ENCODE measurements at regions not wholly inside any gene's neighbourhood (a gene's known extent, or its start where the extent isn't known, plus 50 kb on each side); places are given as distances from the start of the nearest gene placed in this dataset.
"Not testable (repeated sequence)": the region's sequence is repeated elsewhere in the genome, so short reads cannot be mapped to it uniquely, and the experiment has no call there.

DNA sequence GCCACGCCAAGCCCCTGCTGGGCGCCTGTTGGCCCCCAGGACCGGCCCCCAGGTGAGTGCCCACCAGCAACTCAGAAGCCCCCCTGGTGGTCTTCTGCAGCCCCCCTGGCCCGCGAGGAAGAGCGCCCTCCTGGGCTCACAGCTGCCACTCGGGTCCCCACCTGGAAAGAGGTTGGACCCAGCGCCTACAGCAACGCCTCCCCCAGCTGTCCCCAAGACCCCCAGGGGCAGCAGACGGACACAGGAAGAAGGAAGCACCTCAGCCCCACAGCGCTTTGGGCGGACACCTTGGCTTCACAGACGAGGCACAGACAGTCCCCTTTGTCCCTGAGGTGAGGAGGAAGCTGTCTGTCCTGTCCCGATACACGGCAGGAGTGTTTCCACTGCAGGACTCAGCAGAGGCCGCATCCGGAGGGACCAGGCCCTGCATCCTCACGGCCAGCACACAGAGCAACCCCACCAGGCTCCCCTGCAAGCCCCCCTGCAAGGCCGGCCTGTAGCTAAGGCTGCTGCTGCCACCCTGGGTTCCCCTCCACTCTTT is 115.6 kb upstream of the NKX1-1 start:
- Histone ChIP-seq H3K27ac (ENCODE audit: low read depth, low read length) (no peak overlapping the region), H3K4me3 (ENCODE audit: low read length in 2 of 2) (no peak overlapping the region), H3K36me3 (ENCODE audit: insufficient read depth, low read length) (no peaks in the 10 kb centered on the region), H3K27me3 (ENCODE audit: insufficient read depth, low read length) (no peaks in the 10 kb centered on the region), H3K4me1 (ENCODE audit: insufficient read depth, low read length) (no peaks in the 10 kb centered on the region), H3K9me3 (ENCODE audit: control insufficient read depth in 1 of 2, low read length in 2 of 2) (no peaks in the 10 kb centered on the region)
- Mint-ChIP-seq H3K4me1 (peaks cover 0 to 3% (median 2%) of the 10 kb centered on the region in 4 donors), H3K4me3 (no peak overlapping the region), H3K27me3 (peaks cover 22 to 35% of the 10 kb centered on the region in 2 donors), H3K9me3 (peaks cover 0 to 16% (median 7%) of the 10 kb centered on the region in 8 donors), H3K27ac (no peak overlapping the region), H3K36me3 (no peaks in the 10 kb centered on the region)
- DNase-seq: no peak
- intact Hi-C loops (cut with micrococcal nuclease): no loop called here
- ChIA-PET CTCF (ENCODE audit: partially characterized antibody) (no interaction called here), POLR2A (ENCODE audit: partially characterized antibody) (no interaction called here)

- Mint-ChIP-seq H3K9me3 (peaks cover 0 to 16% (median 7%) of the 10 kb centered on the region in 8 donors), H3K27me3 (peaks cover 26 to 38% of the 10 kb centered on the region in 2 donors)
- H3K27ac ChIP-seq (ENCODE audit: low read depth, low read length): not testable (repeated sequence)
These were observed 114.7 kb upstream of the NKX1-1 start for GRCh38 chr4:1520795-1521576.

DNA sequence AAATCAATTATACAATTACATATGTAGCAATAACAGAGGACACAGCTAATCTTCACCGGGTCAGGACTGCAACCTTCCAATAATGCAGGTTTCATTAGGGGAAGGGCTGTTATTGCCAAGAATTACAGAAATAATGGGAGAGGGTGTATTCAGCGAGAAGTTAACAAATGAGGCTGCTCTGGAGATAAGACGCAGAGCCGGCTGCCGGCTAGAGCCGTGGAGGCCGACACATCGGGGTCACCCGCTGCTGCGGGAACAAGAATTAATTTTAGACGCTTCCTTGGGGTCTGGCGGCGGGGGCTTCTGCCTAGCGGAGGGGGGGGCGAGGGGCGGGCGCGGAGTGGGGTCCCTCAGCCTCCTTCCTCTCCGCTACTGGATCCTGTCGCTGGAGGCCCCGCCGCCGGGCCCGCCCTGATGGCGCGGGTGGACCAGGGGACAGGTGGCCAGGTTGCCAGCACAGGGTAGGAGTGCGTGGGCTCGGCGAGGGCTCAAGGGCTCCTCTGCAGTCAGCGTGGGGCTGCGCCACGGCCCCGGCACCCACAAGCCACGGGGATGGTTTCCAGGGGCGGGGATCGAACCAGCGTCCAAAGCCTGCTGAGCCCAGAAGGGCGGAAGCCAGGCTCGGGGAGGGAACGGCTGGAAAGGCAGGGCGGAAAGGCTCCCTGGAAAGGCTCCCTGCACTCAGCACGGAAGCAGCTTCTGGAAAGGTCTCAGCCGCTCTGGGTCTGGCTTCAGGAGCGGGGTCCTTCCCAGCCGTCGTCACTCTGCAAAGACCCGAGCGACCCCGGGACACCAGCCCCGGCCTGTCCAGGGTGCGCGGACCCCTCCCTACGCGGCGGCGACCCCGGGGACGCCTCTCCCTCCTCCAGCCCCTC is 113.8 kb upstream of the NKX1-1 start:
- Mint-ChIP-seq H3K4me3 (peak overlapping the region in 6 of 8 donors; percentile 18 to 85 (median 66)), H3K27ac (peak overlapping the region in 1 of 7 donors; percentile 85), H3K27me3 (peaks cover 27 to 30% of the 10 kb centered on the region in 2 donors), H3K4me1 (peaks cover 0 to 3% (median 2%) of the 10 kb centered on the region in 4 donors), H3K9me3 (peaks cover 0 to 6% (median 2%) of the 10 kb centered on the region in 8 donors), H3K36me3 (no peaks in the 10 kb centered on the region)
- H3K36me3 ChIP-seq (ENCODE audit: insufficient read depth, low read length): no peaks in the 10 kb centered on the region
- intact Hi-C loops (cut with micrococcal nuclease): no loop called here
- H3K4me1 ChIP-seq (ENCODE audit: insufficient read depth, low read length): no peaks in the 10 kb centered on the region
- POLR2A ChIA-PET (ENCODE audit: partially characterized antibody): no interaction called here
- H3K4me3 ChIP-seq (ENCODE audit: low read length in 2 of 2): no peak overlapping the region
- H3K27me3 ChIP-seq (ENCODE audit: insufficient read depth, low read length): no peaks in the 10 kb centered on the region
- no peak for DNase-seq
- no peaks in the 10 kb centered on the region for H3K9me3 ChIP-seq (ENCODE audit: control insufficient read depth in 1 of 2, low read length in 2 of 2)
- H3K27ac ChIP-seq (ENCODE audit: low read depth, low read length): no peak overlapping the region
- CTCF ChIA-PET (ENCODE audit: partially characterized antibody): no interaction called here

More at GRCh38 chr4:1520795-1521576, 114.7 kb upstream of the NKX1-1 start:
- H3K36me3 Mint-ChIP-seq; H3K9me3 ChIP-seq (ENCODE audit: control insufficient read depth in 1 of 2, low read length in 2 of 2); H3K4me1 ChIP-seq (ENCODE audit: insufficient read depth, low read length); H3K36me3 ChIP-seq (ENCODE audit: insufficient read depth, low read length); H3K4me3 ChIP-seq (ENCODE audit: low read length in 2 of 2); H3K27ac Mint-ChIP-seq; POLR2A ChIA-PET (ENCODE audit: partially characterized antibody); H3K4me1 Mint-ChIP-seq; CTCF ChIA-PET (ENCODE audit: partially characterized antibody); H3K27me3 ChIP-seq (ENCODE audit: insufficient read depth, low read length); intact Hi-C loops (cut with micrococcal nuclease): not testable (repeated sequence)
- H3K4me3 Mint-ChIP-seq: peak overlapping the region; percentile 36 to 75 (median 67)
- DNase-seq: peak in 3 of 5 donors; percentile 6 to 28 (median 16)

DNA sequence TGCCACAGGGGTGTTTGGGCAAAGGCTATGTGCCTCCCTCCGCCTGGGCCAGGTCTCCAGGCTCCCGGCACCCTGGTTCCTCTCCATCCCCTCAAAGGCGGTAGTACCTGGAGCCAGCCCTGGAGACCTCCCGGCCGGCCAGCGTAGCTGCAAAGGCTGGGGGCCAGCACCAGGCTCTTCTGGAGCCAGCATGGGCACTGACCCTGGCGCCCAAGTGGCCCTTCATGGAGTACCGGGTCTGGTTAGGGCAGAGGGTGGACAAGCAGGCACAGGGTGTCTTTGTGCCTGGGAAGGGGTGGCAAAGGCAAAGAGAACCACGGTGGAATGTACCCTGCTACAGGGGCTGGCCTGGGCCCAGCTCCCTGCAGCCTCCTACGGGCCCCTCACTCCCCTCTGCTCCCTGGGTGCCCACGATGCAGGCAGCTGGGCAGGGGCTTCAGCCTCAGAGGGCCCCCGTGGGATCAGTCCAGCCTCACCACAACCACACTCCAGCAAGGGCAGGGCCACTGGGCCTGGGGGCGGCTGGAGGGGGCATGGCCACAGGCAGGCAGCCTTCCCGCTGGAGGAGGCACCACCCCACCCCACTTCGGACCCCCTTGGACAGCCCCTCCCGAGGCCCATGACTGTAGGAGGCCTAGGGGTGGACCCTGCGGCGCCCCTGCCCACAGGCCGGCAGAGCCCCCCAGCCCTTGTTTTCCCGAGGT is 112.9 kb upstream of the NKX1-1 start:
- H3K9me3 ChIP-seq (ENCODE audit: control insufficient read depth in 1 of 2, low read length in 2 of 2): no peaks in the 10 kb centered on the region
- ChIA-PET CTCF (ENCODE audit: partially characterized antibody) (no interaction called here), POLR2A (ENCODE audit: partially characterized antibody) (no interaction called here)
- peaks cover 0 to 6% (median 0%) of the 10 kb centered on the region in 8 donors for H3K9me3 Mint-ChIP-seq
- DNase-seq: no peak
- H3K4me3 Mint-ChIP-seq: peak overlapping the region in 3 of 8 donors; percentile 18 to 85 (median 58)
- H3K36me3 ChIP-seq (ENCODE audit: insufficient read depth, low read length): no peaks in the 10 kb centered on the region
- peaks cover 0 to 3% (median 2%) of the 10 kb centered on the region in 4 donors for H3K4me1 Mint-ChIP-seq
- no peaks in the 10 kb centered on the region for H3K27me3 ChIP-seq (ENCODE audit: insufficient read depth, low read length)
- no peaks in the 10 kb centered on the region for H3K36me3 Mint-ChIP-seq
- H3K27me3 Mint-ChIP-seq: peaks cover 22 to 29% of the 10 kb centered on the region in 2 donors
- intact Hi-C loops (cut with micrococcal nuclease): no loop called here
- H3K4me3 ChIP-seq (ENCODE audit: low read length in 2 of 2): no peak overlapping the region
- no peaks in the 10 kb centered on the region for H3K4me1 ChIP-seq (ENCODE audit: insufficient read depth, low read length)
- no peak overlapping the region for H3K27ac ChIP-seq (ENCODE audit: low read depth, low read length)
- no peak overlapping the region for H3K27ac Mint-ChIP-seq

- no peak overlapping the region for H3K27ac Mint-ChIP-seq
- peaks cover 11 to 19% of the 10 kb centered on the region in 2 donors for H3K27me3 Mint-ChIP-seq
- Histone ChIP-seq H3K4me3 (ENCODE audit: low read length in 2 of 2) (no peak overlapping the region), H3K9me3 (ENCODE audit: control insufficient read depth in 1 of 2, low read length in 2 of 2) (no peaks in the 10 kb centered on the region), H3K4me1 (ENCODE audit: insufficient read depth, low read length) (peaks cover 3% of the 10 kb centered on the region), H3K27me3 (ENCODE audit: insufficient read depth, low read length) (peaks cover 5% of the 10 kb centered on the region), H3K36me3 (ENCODE audit: insufficient read depth, low read length) (no peaks in the 10 kb centered on the region), H3K27ac (ENCODE audit: low read depth, low read length) (no peak overlapping the region)
- H3K9me3 Mint-ChIP-seq: no peaks in the 10 kb centered on the region
- CTCF ChIA-PET (ENCODE audit: partially characterized antibody): no interaction called here
- peaks cover 0 to 3% (median 2%) of the 10 kb centered on the region in 4 donors for H3K4me1 Mint-ChIP-seq
- intact Hi-C loops (cut with micrococcal nuclease): no loop called here
- no peak overlapping the region for H3K4me3 Mint-ChIP-seq
- no peaks in the 10 kb centered on the region for H3K36me3 Mint-ChIP-seq
- POLR2A ChIA-PET (ENCODE audit: partially characterized antibody): no interaction called here
- no peak for DNase-seq
These were observed 111.6 kb upstream of the NKX1-1 start for GRCh38 chr4:1517592-1518411.

- H3K4me1 Mint-ChIP-seq: peaks cover 0 to 3% (median 2%) of the 10 kb centered on the region in 4 donors
- no peak overlapping the region for H3K27ac Mint-ChIP-seq
- POLR2A ChIA-PET (ENCODE audit: partially characterized antibody): no interaction called here
- Histone ChIP-seq H3K9me3 (ENCODE audit: control insufficient read depth in 1 of 2, low read length in 2 of 2) (no peaks in the 10 kb centered on the region), H3K27me3 (ENCODE audit: insufficient read depth, low read length) (peaks cover 5% of the 10 kb centered on the region), H3K4me3 (ENCODE audit: low read length in 2 of 2) (no peak overlapping the region), H3K27ac (ENCODE audit: low read depth, low read length) (no peak overlapping the region), H3K4me1 (ENCODE audit: insufficient read depth, low read length) (peaks cover 3% of the 10 kb centered on the region), H3K36me3 (ENCODE audit: insufficient read depth, low read length) (no peaks in the 10 kb centered on the region)
- no peaks in the 10 kb centered on the region for H3K36me3 Mint-ChIP-seq
- DNase-seq: no peak
- CTCF ChIA-PET (ENCODE audit: partially characterized antibody): no interaction called here
- H3K4me3 Mint-ChIP-seq: no peak overlapping the region
- intact Hi-C loops (cut with micrococcal nuclease): no loop called here
- no peaks in the 10 kb centered on the region for H3K9me3 Mint-ChIP-seq
- H3K27me3 Mint-ChIP-seq: peaks cover 11 to 14% of the 10 kb centered on the region in 2 donors
These were observed 110.7 kb upstream of the NKX1-1 start for GRCh38 chr4:1516881-1517480.

Data from CD4-positive, alpha-beta memory T cell (primary cell).